HepG2 (cell line): ENCODE measurements at regions not wholly inside any gene's neighbourhood (a gene's known extent, or its start where the extent isn't known, plus 50 kb on each side); places are given as distances from the start of the nearest gene placed in this dataset.

Experiments
- CBX5 ChIP-seq: sonication (generic); formaldehyde crosslinking; IDR thresholded peaks from 2 replicates; pipeline ENCODE4 v1.4.0; 2020; ENCODE audit warnings: missing genetic modification reagents, borderline replicate concordance
- DPF2 ChIP-seq: sonication (generic); formaldehyde crosslinking; IDR thresholded peaks from 2 replicates; pipeline ENCODE4 v1.4.0; 2020; ENCODE audit warnings: mild to moderate bottlenecking, low read depth, missing genetic modification reagents, borderline replicate concordance
- ETV6 ChIP-seq: sonication (generic); formaldehyde crosslinking; conservative IDR thresholded peaks from 2 replicates; pipeline ENCODE4 v1.4.0; 2020; ENCODE audit warnings: missing genetic modification reagents
- SNAPC5 ChIP-seq: sonication (generic); formaldehyde crosslinking; IDR thresholded peaks from 2 replicates; pipeline ENCODE4 v1.8.1; 2023; ENCODE audit warnings: mild to moderate bottlenecking, missing genetic modification reagents, borderline replicate concordance
- ZBTB3 ChIP-seq: sonication (generic); formaldehyde crosslinking; IDR thresholded peaks from 2 replicates; pipeline ENCODE4 v1.4.0; 2020; ENCODE audit warnings: low read depth, mild to moderate bottlenecking, moderate library complexity, missing genetic modification reagents, borderline replicate concordance
- ZBTB44 ChIP-seq: sonication (generic); formaldehyde crosslinking; IDR thresholded peaks from 2 replicates; pipeline ENCODE4 v1.4.0; 2020; ENCODE audit warnings: missing genetic modification reagents
- ZNF24 ChIP-seq: fragments of 450-650 bp; IDR thresholded peaks from 2 replicates; pipeline ENCODE4 v1.6.1; 2017; ENCODE audit warnings: antibody characterized with exemption, mild to moderate bottlenecking
- TF ChIP-seq, protein P1 (sequence below): sonication (generic); formaldehyde crosslinking; IDR thresholded peaks from 2 replicates; pipeline ENCODE4 v1.5.0; 2020; ENCODE audit warnings: mild to moderate bottlenecking, missing genetic modification reagents, moderate library complexity
- TF ChIP-seq, protein P2 (sequence below): sonication (generic); formaldehyde crosslinking; IDR thresholded peaks from 2 replicates; pipeline ENCODE4 v1.4.0; 2020; ENCODE audit warnings: missing genetic modification reagents

DNA sequence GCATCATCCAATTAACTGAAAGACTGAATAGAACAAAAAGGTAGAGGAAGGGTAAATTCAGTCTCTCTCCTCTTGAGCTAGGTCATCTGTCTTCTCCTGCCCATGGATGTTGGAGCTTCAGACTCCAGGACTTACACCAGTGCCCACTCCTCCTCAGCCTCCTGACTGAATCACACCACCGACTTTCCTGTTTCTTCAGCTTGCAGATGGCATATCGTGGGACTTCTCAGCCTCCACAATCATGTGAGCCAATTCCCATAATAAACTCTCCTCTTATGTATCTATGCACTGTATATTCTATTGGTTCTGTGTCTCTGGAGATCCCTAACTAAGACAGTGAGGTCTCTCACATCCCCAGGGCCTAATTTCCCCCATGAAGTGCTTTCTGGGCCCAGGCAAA lies 140.4 kb downstream of the CD47 start:
- TF ChIP-seq CBX5 (CRISPR knock-in tag), result no peak
- TF ChIP-seq ZNF24, result no peak
- TF ChIP-seq, protein P1, sequence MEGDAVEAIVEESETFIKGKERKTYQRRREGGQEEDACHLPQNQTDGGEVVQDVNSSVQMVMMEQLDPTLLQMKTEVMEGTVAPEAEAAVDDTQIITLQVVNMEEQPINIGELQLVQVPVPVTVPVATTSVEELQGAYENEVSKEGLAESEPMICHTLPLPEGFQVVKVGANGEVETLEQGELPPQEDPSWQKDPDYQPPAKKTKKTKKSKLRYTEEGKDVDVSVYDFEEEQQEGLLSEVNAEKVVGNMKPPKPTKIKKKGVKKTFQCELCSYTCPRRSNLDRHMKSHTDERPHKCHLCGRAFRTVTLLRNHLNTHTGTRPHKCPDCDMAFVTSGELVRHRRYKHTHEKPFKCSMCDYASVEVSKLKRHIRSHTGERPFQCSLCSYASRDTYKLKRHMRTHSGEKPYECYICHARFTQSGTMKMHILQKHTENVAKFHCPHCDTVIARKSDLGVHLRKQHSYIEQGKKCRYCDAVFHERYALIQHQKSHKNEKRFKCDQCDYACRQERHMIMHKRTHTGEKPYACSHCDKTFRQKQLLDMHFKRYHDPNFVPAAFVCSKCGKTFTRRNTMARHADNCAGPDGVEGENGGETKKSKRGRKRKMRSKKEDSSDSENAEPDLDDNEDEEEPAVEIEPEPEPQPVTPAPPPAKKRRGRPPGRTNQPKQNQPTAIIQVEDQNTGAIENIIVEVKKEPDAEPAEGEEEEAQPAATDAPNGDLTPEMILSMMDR (CRISPR knock-in tag), result no peak
- no peak for TF ChIP-seq DPF2
- no peak for TF ChIP-seq SNAPC5
- TF ChIP-seq ZBTB44, result no peak
- no peak for TF ChIP-seq ZBTB3 (CRISPR knock-in tag)
- TF ChIP-seq, protein P2, sequence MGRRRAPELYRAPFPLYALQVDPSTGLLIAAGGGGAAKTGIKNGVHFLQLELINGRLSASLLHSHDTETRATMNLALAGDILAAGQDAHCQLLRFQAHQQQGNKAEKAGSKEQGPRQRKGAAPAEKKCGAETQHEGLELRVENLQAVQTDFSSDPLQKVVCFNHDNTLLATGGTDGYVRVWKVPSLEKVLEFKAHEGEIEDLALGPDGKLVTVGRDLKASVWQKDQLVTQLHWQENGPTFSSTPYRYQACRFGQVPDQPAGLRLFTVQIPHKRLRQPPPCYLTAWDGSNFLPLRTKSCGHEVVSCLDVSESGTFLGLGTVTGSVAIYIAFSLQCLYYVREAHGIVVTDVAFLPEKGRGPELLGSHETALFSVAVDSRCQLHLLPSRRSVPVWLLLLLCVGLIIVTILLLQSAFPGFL, result no peak
- TF ChIP-seq ETV6 (CRISPR knock-in tag), result no peak
